ENCODE measurements at regions not wholly inside any gene's neighbourhood (a gene's known extent, or its start where the extent isn't known, plus 50 kb on each side); places are given as distances from the start of the nearest gene placed in this dataset.

DNA sequence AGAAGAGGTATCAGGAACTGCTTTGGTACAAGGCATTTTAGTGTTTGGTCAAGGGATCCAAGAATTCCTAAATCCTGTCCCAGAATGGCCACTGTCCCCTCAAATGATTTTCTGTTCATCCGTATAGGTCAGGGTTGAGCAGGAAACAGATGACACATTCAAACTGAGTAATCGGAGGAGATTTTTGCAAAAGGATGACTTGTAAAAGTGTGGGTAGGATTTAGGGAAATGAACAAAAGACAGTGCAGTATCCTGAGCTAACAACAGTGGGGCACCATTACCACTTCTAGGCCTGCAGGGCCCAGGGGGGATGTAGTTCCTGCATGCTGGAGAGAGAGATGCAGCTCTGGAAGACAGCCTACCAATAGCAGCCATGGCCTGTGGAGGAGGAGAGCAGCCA, 290.1 kb downstream of the ZSWIM6 start:
- DNase-seq (ENCODE audit: low read depth), result no peak
- no peak for TF ChIP-seq POLR2A (IDR thresholded peaks at IDR 0.05; ENCODE audit: extremely low read depth, insufficient read length)
- TF ChIP-seq MYC (IDR thresholded peaks at IDR 0.05; ENCODE audit: low read depth, low read length), result no peak
- TF ChIP-seq MAX (IDR thresholded peaks at IDR 0.05; ENCODE audit: low read depth, low read length), result no peak
- TF ChIP-seq, protein P1, sequence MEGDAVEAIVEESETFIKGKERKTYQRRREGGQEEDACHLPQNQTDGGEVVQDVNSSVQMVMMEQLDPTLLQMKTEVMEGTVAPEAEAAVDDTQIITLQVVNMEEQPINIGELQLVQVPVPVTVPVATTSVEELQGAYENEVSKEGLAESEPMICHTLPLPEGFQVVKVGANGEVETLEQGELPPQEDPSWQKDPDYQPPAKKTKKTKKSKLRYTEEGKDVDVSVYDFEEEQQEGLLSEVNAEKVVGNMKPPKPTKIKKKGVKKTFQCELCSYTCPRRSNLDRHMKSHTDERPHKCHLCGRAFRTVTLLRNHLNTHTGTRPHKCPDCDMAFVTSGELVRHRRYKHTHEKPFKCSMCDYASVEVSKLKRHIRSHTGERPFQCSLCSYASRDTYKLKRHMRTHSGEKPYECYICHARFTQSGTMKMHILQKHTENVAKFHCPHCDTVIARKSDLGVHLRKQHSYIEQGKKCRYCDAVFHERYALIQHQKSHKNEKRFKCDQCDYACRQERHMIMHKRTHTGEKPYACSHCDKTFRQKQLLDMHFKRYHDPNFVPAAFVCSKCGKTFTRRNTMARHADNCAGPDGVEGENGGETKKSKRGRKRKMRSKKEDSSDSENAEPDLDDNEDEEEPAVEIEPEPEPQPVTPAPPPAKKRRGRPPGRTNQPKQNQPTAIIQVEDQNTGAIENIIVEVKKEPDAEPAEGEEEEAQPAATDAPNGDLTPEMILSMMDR (IDR thresholded peaks at IDR 0.05; ENCODE audit: low read depth, low read length), result no peak
- H3K4me3 ChIP-seq (ENCODE audit: low read depth, low read length), result no peak overlapping the region

- peak; percentile 6 for DNase-seq (ENCODE audit: low read depth)
- no peak for TF ChIP-seq POLR2A (IDR thresholded peaks at IDR 0.05; ENCODE audit: extremely low read depth, insufficient read length)
- TF ChIP-seq, protein P1 (IDR thresholded peaks at IDR 0.05; ENCODE audit: low read depth, low read length), result no peak
- TF ChIP-seq MAX (IDR thresholded peaks at IDR 0.05; ENCODE audit: low read depth, low read length), result no peak
- TF ChIP-seq MYC (IDR thresholded peaks at IDR 0.05; ENCODE audit: low read depth, low read length), result no peak
- no peak overlapping the region for H3K4me3 ChIP-seq (ENCODE audit: low read depth, low read length)
Observed at GRCh38 chr5:61623401-61624069, 291.5 kb downstream of the ZSWIM6 start.

GRCh38 chr5:61624553-61625136, 292.6 kb downstream of the ZSWIM6 start:
- DNase-seq (ENCODE audit: low read depth), result no peak
- TF ChIP-seq, protein P1 (IDR thresholded peaks at IDR 0.05; ENCODE audit: low read depth, low read length), result no peak
- TF ChIP-seq MYC (IDR thresholded peaks at IDR 0.05; ENCODE audit: low read depth, low read length), result no peak
- no peak for TF ChIP-seq MAX (IDR thresholded peaks at IDR 0.05; ENCODE audit: low read depth, low read length)
- no peak for TF ChIP-seq POLR2A (IDR thresholded peaks at IDR 0.05; ENCODE audit: extremely low read depth, insufficient read length)
- H3K4me3 ChIP-seq (ENCODE audit: low read depth, low read length), result no peak overlapping the region

DNA sequence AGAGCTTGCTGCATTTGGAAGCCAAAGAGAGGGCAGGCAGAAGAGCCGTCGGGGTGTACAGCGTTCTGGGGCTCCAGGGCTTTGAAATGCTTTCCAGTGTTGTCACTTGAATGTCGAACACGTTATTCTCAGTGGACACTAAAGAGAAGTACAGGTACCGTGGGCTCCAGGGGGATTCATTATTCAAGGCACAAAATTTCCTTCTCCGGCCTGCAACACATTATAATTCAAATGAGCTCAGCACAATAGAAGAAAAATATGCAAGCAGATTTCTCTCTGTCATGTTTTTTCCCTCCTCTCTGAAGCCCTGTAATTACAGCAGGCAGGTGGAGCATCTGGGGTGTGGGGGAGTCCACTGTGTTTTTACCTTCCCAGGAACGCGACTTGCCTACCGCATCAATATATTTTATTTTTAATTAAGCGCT, 293.1 kb downstream of the ZSWIM6 start:
- no peak overlapping the region for H3K4me3 ChIP-seq (ENCODE audit: low read depth, low read length)
- no peak for DNase-seq (ENCODE audit: low read depth)
- TF ChIP-seq POLR2A (IDR thresholded peaks at IDR 0.05; ENCODE audit: extremely low read depth, insufficient read length) (no peak), MYC (IDR thresholded peaks at IDR 0.05; ENCODE audit: low read depth, low read length) (no peak), MAX (IDR thresholded peaks at IDR 0.05; ENCODE audit: low read depth, low read length) (no peak)
- TF ChIP-seq, protein P1 (IDR thresholded peaks at IDR 0.05; ENCODE audit: low read depth, low read length), result no peak

- peak; percentile 50 for DNase-seq (ENCODE audit: low read depth)
- H3K4me3 ChIP-seq (ENCODE audit: low read depth, low read length), result no peak overlapping the region
- TF ChIP-seq MYC (IDR thresholded peaks at IDR 0.05; ENCODE audit: low read depth, low read length), result no peak
- TF ChIP-seq, protein P1 (IDR thresholded peaks at IDR 0.05; ENCODE audit: low read depth, low read length), result no peak
- no peak for TF ChIP-seq POLR2A (IDR thresholded peaks at IDR 0.05; ENCODE audit: extremely low read depth, insufficient read length)
- TF ChIP-seq MAX (IDR thresholded peaks at IDR 0.05; ENCODE audit: low read depth, low read length), result no peak
Observed at GRCh38 chr5:61625681-61626621, 293.9 kb downstream of the ZSWIM6 start.

Measured in NB4 (cell line).